KMS-11 (cell line): ENCODE measurements at regions not wholly inside any gene's neighbourhood (a gene's known extent, or its start where the extent isn't known, plus 50 kb on each side); places are given as distances from the start of the nearest gene placed in this dataset.
"Not testable (repeated sequence)": the region's sequence is repeated elsewhere in the genome, so short reads cannot be mapped to it uniquely, and the experiment has no call there.

Experiments used
- H2AFZ ChIP-seq: fragments of 200-600 bp; sonication (generic); 2 replicates; pipeline ENCODE4 v1.6.1; 2016; ENCODE audit warnings: antibody characterized with exemption, mixed run types, low read depth
- H3K27ac ChIP-seq: fragments of 200-600 bp; sonication (generic); 2 replicates; pipeline ENCODE4 v1.6.1; 2016; ENCODE audit warnings: mild to moderate bottlenecking, mixed run types
- H3K27me3 ChIP-seq: fragments of 200-600 bp; sonication (generic); 2 replicates; pipeline ENCODE4 v1.6.1; 2017; ENCODE audit warnings: mild to moderate bottlenecking, low read depth, mixed run types, moderate library complexity; ENCODE audit not compliant: insufficient read depth
- H3K36me3 ChIP-seq: fragments of 200-600 bp; sonication (generic); 2 replicates; pipeline ENCODE4 v1.6.1; 2017; ENCODE audit warnings: mild to moderate bottlenecking, mixed run types; ENCODE audit not compliant: insufficient read depth
- H3K4me1 ChIP-seq: fragments of 200-600 bp; sonication (generic); 2 replicates; pipeline ENCODE4 v1.6.1; 2016; ENCODE audit warnings: mild to moderate bottlenecking, low read depth, mixed run types; ENCODE audit not compliant: poor library complexity, severe bottlenecking
- H3K4me2 ChIP-seq: fragments of 200-600 bp; sonication (generic); 2 replicates; pipeline ENCODE4 v1.7.0; 2016; ENCODE audit warnings: mild to moderate bottlenecking, mixed run types
- H3K4me3 ChIP-seq: fragments of 200-600 bp; sonication (generic); IDR thresholded peaks from 2 replicates; pipeline ENCODE4 v1.6.1; 2017; ENCODE audit warnings: low read depth, low read length, mixed read lengths; ENCODE audit not compliant: insufficient read depth
- H3K79me2 ChIP-seq: fragments of 200-600 bp; sonication (generic); 2 replicates; pipeline ENCODE4 v1.6.1; 2016; ENCODE audit warnings: low read depth, mixed run types; ENCODE audit not compliant: insufficient read depth
- H3K9ac ChIP-seq: fragments of 200-600 bp; sonication (generic); 2 replicates; pipeline ENCODE4 v1.6.1; 2016; ENCODE audit warnings: mild to moderate bottlenecking, mixed run types
- H4K20me1 ChIP-seq: fragments of 200-600 bp; sonication (generic); 2 replicates; pipeline ENCODE4 v1.6.1; 2016; ENCODE audit warnings: mild to moderate bottlenecking, mixed run types; ENCODE audit not compliant: insufficient read depth
- CTCF ChIP-seq: fragments of 200-600 bp; sonication (generic); conservative IDR thresholded peaks from 2 replicates; pipeline ENCODE4 v1.6.1; 2017; ENCODE audit warnings: low read depth, mild to moderate bottlenecking, antibody characterized with exemption, low read length, moderate library complexity, mixed read lengths

GRCh38 chr2:59339121-59339836 lies 1098.2 kb upstream of the FANCL start:
- no peak for TF ChIP-seq CTCF
- no peak overlapping the region for H3K4me3 ChIP-seq
- no peaks in the 10 kb centered on the region for H3K4me1 ChIP-seq
- H3K79me2 ChIP-seq: no peaks in the 10 kb centered on the region
- no peak overlapping the region for H3K4me2 ChIP-seq
- H4K20me1 ChIP-seq: no peaks in the 10 kb centered on the region
- H3K27ac ChIP-seq: no peak overlapping the region
- H2AFZ ChIP-seq: no peak overlapping the region
- H3K36me3 ChIP-seq: no peaks in the 10 kb centered on the region
- no peaks in the 10 kb centered on the region for H3K27me3 ChIP-seq
- no peak overlapping the region for H3K9ac ChIP-seq

DNA sequence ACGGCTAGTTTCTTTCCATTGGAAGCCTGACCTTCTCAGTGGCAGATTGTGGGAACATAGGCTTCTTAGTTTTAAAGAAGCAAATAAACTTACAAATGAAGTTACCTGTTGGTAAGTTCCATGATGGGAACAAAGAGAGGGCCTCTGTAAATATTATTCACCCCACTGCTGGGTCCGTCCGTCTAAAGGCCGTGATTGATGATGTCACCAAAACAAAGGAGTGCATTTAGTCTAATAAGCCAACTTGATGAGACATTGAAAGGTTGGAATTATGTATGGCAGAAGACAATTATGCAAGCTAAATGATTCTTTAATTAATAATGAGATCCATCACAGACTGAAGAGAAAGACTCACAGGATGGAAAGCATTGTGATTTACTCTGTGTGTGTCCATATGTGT lies 1091.9 kb upstream of the FANCL start:
- no peak overlapping the region for H3K4me3 ChIP-seq
- H3K79me2 ChIP-seq: no peaks in the 10 kb centered on the region
- TF ChIP-seq CTCF: no peak
- no peak overlapping the region for H2AFZ ChIP-seq
- no peaks in the 10 kb centered on the region for H3K36me3 ChIP-seq
- no peaks in the 10 kb centered on the region for H4K20me1 ChIP-seq
- no peak overlapping the region for H3K27ac ChIP-seq
- H3K4me1 ChIP-seq: no peaks in the 10 kb centered on the region
- no peaks in the 10 kb centered on the region for H3K27me3 ChIP-seq
- no peak overlapping the region for H3K9ac ChIP-seq
- H3K4me2 ChIP-seq: no peak overlapping the region

DNA sequence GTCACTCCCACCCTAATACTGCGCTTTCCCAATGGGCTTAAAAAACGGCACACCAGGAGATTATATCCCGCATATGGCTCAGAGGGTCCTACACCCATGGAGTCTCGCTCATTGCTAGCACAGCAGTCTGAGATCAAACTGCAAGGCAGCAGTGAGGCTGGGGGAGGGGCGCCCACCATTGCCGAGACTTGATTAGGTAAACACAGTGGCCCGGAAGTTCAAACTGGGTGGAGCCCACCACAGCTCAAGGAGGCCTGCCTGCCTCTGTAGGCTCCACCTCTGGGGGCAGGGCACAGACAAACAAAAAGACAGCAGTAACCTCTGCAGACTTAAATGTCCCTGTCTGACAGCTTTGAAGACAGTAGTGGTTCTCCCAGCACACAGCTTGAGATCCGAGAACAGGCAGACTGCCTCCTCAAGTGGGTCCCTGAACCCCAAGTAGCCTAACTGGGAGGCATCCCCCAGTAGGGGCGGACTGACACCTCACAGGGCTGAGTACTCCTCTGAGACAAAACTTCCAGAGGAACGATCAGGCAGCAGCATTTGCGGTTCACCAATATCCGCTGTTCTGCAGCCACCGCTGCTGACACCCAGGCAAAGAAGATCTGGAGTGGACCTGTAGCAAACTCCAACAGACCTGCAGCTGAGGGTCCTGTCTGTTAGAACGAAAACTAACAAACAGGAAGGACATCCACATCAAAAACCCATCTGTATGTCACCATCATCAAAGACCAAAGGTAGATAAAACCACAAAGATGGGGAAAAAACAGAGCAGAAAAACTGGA lies 1085.6 kb upstream of the FANCL start:
- H4K20me1 ChIP-seq, H3K27ac ChIP-seq, H3K27me3 ChIP-seq, H3K4me2 ChIP-seq, H3K4me3 ChIP-seq, H3K4me1 ChIP-seq, H3K36me3 ChIP-seq, H3K9ac ChIP-seq, H2AFZ ChIP-seq, H3K79me2 ChIP-seq: not testable (repeated sequence)

- Histone ChIP-seq H2AFZ (no peak overlapping the region), H3K27me3 (no peaks in the 10 kb centered on the region), H3K79me2 (no peaks in the 10 kb centered on the region), H3K27ac (no peak overlapping the region), H3K4me1 (no peaks in the 10 kb centered on the region), H3K36me3 (no peaks in the 10 kb centered on the region), H4K20me1 (no peaks in the 10 kb centered on the region), H3K4me2 (no peak overlapping the region), H3K9ac (no peak overlapping the region), H3K4me3 (no peak overlapping the region)
- no peak for TF ChIP-seq CTCF
These were observed 1081.7 kb upstream of the FANCL start for GRCh38 chr2:59322870-59323269.

DNA sequence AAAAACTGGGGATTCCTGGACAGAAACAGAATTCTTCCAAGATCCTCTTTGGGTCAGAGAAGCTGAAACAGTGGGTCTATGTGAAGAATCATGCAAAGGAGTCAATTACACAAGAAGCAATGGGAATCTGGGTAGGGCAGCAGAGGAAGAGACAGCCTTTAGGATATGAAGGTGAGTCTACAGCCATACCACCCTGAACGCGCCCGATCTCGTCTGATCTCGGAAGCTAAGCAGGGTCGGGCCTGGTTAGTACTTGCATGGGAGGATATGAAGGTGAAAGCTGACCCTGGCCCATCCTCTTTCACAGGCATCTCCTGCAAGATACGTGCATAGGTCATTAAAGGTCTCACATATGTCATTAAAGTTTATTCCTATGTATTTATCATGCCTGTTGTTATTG lies 1080.9 kb upstream of the FANCL start:
- no peaks in the 10 kb centered on the region for H3K36me3 ChIP-seq
- no peak overlapping the region for H3K27ac ChIP-seq
- no peak overlapping the region for H3K9ac ChIP-seq
- no peaks in the 10 kb centered on the region for H4K20me1 ChIP-seq
- no peak overlapping the region for H2AFZ ChIP-seq
- H3K4me2 ChIP-seq: no peak overlapping the region
- H3K79me2 ChIP-seq: no peaks in the 10 kb centered on the region
- H3K4me3 ChIP-seq: no peak overlapping the region
- H3K4me1 ChIP-seq: no peaks in the 10 kb centered on the region
- TF ChIP-seq CTCF: no peak
- no peaks in the 10 kb centered on the region for H3K27me3 ChIP-seq
